Endothelial cell of umbilical vein (primary cell): ENCODE measurements at regions not wholly inside any gene's neighbourhood (a gene's known extent, or its start where the extent isn't known, plus 50 kb on each side); places are given as distances from the start of the nearest gene placed in this dataset.

ENCODE experiments used
- BruUV-seq: library from RNA; stranded (reverse); fragments of 400-500 nt; replicated peaks from 2 replicates; lab custom pipeline; 2021; lab: Mats Ljungman, UMichigan
- CTCF ChIA-PET: fragments of 300-600, 350-600 bp; sonication (Branson Sonifier 250); formaldehyde crosslinking; loops from one replicate; lab custom pipeline; 2021; ENCODE audit warnings: antibody characterized with exemption, inconsistent platforms; lab: Charles Lee
- POLR2A ChIA-PET: fragments of 300-600, 350-600 bp; sonication (Branson Sonifier 250); formaldehyde crosslinking; loops from one replicate; lab custom pipeline; 2021; ENCODE audit warnings: antibody characterized with exemption, inconsistent platforms; lab: Charles Lee
- DNase-seq: peaks from one replicate; pipeline ENCODE4 v3.0.0-alpha.2; 2011; ENCODE audit warnings: low read depth, low spot score
- FAIRE-seq: peaks from 2 replicates; lab custom pipeline; 2011; peaks lifted over from hg19 to GRCh38; lab: Jason Lieb, UNC
- H2AFZ ChIP-seq: 2 replicates; pipeline ENCODE4 v1.6.0; 2012; ENCODE audit warnings: low read depth, low read length, control low read depth, inconsistent platforms
- H3K27ac ChIP-seq: 2 replicates; pipeline ENCODE4 v1.5.1; 2011; ENCODE audit warnings: low read depth, mild to moderate bottlenecking, control low read depth, low read length, moderate library complexity; ENCODE audit not compliant: insufficient read depth
- H3K27me3 ChIP-seq, 2 experiments: 2 replicates each; pipeline versions ENCODE4 v1.6.0 to v1.6.1; 2011; ENCODE audit warnings: low read length in 2 of 2, mixed read lengths in 1 of 2; ENCODE audit not compliant: control insufficient read depth in 2 of 2, insufficient read depth in 2 of 2
- H3K36me3 ChIP-seq, 2 experiments: 2 replicates in 1 of 2; 3 replicates in 1 of 2; pipeline ENCODE4 v1.5.1; 2011; ENCODE audit warnings: low read length in 2 of 2, mild to moderate bottlenecking in 1 of 2, moderate library complexity in 1 of 2; ENCODE audit not compliant: control insufficient read depth in 2 of 2, insufficient read depth in 2 of 2; ENCODE audit errors: extremely low read depth in 1 of 2
- H3K4me1 ChIP-seq: 3 replicates; pipeline ENCODE4 v1.5.1; 2011; ENCODE audit warnings: mild to moderate bottlenecking, low read length; ENCODE audit not compliant: control insufficient read depth, insufficient read depth; ENCODE audit errors: extremely low read depth
- H3K4me2 ChIP-seq: 2 replicates; pipeline ENCODE4 v1.6.1; 2011; ENCODE audit warnings: low read length, control low read depth, mixed read lengths; ENCODE audit not compliant: insufficient read depth
- H3K4me3 ChIP-seq, 3 experiments: fragments of 200-600 bp in 1 of 3; sonication (generic), shearing (Covaris generic) in 1 of 3; replicated peaks in 1 of 3; 2 replicates each; pipeline ENCODE4 v1.5.1; 2011 to 2016; ENCODE audit warnings: control low read depth in 3 of 3, low read length in 3 of 3, mild to moderate bottlenecking in 2 of 3, inconsistent platforms in 1 of 3, low read depth in 1 of 3, moderate library complexity in 1 of 3; ENCODE audit not compliant: insufficient read depth in 1 of 3
- H3K79me2 ChIP-seq: 2 replicates; pipeline ENCODE4 v1.6.0; 2012; ENCODE audit warnings: low read length, inconsistent platforms; ENCODE audit not compliant: control insufficient read depth, insufficient read depth
- H3K9ac ChIP-seq: replicated peaks from 2 replicates; pipeline ENCODE3; 2011; ENCODE audit warnings: low read length, control low read depth; ENCODE audit not compliant: insufficient read depth; ENCODE audit errors: extremely low read depth
- H3K9me1 ChIP-seq: replicated peaks from 3 replicates; pipeline ENCODE4 v1.6.0; 2011; ENCODE audit warnings: mild to moderate bottlenecking, low read length; ENCODE audit not compliant: control insufficient read depth, insufficient read depth; ENCODE audit errors: extremely low read depth
- H3K9me3 ChIP-seq: replicated peaks from 2 replicates; pipeline ENCODE4 v1.5.1; 2012; ENCODE audit warnings: low read length, inconsistent platforms; ENCODE audit not compliant: control insufficient read depth, insufficient read depth
- H4K20me1 ChIP-seq: replicated peaks from 2 replicates; pipeline ENCODE3; 2011; ENCODE audit warnings: mild to moderate bottlenecking, low read length; ENCODE audit not compliant: control insufficient read depth, insufficient read depth; ENCODE audit errors: extremely low read depth
- EZH2 ChIP-seq: IDR thresholded peaks from 2 replicates; pipeline ENCODE4 v1.6.1; 2012; ENCODE audit warnings: borderline replicate concordance, low read depth, mild to moderate bottlenecking, moderate library complexity, low read length, inconsistent platforms; ENCODE audit not compliant: severe bottlenecking
- FOS ChIP-seq: IDR thresholded peaks from 2 replicates; pipeline ENCODE4 v1.6.1; 2011; ENCODE audit warnings: mild to moderate bottlenecking, low read length, moderate library complexity, borderline replicate concordance; ENCODE audit not compliant: insufficient read depth
- GATA2 ChIP-seq: IDR thresholded peaks from 2 replicates; pipeline ENCODE4 v1.7.0; 2011; ENCODE audit warnings: low read depth, mild to moderate bottlenecking, moderate library complexity, mixed read lengths, low read length; ENCODE audit not compliant: insufficient read length, insufficient read depth
- JUN ChIP-seq: IDR thresholded peaks from 2 replicates; pipeline ENCODE4 v1.6.1; 2011; ENCODE audit warnings: borderline replicate concordance, low read depth; ENCODE audit not compliant: insufficient read length, insufficient read depth
- MAX ChIP-seq: IDR thresholded peaks from 2 replicates; pipeline ENCODE4 v1.6.1; 2011; ENCODE audit not compliant: insufficient read depth, insufficient read length
- MYC ChIP-seq: IDR thresholded peaks from one replicate; pipeline ENCODE4 v1.6.1; 2011; ENCODE audit warnings: mild to moderate bottlenecking, low read depth, low read length
- POLR2A ChIP-seq: IDR thresholded peaks from 2 replicates; pipeline ENCODE4 v1.6.1; 2012; ENCODE audit warnings: low read depth, mild to moderate bottlenecking, control low read depth, low read length
- POLR2AphosphoS5 ChIP-seq: IDR thresholded peaks from 2 replicates; pipeline ENCODE4 v1.6.1; 2012; ENCODE audit warnings: low read depth, mild to moderate bottlenecking, control low read depth, low read length, moderate library complexity; ENCODE audit not compliant: insufficient read depth
- dilution Hi-C: fragments of 300-500 bp; cut with MboI; formaldehyde crosslinking; loops from one replicate; pipeline ENCODE4 v1.15.0; 2019; ENCODE audit warnings: low sequenced_read_pairs; ENCODE audit not compliant: extremely low pct_ligation_motif_present
- intact Hi-C: fragments of 100-400 bp; cut with micrococcal nuclease; formaldehyde crosslinking; loops from one replicate; pipeline ENCODE4 v1.10.0; 2022
- TF ChIP-seq, protein P1 (sequence below), 2 donors: IDR thresholded peaks; 1 replicate in 1 of 2; 2 replicates in 1 of 2; pipeline ENCODE4 v1.5.1; 2011; ENCODE audit warnings: low read length in 2 of 2, mild to moderate bottlenecking in 2 of 2, moderate library complexity in 2 of 2, control low read depth in 1 of 2, inconsistent platforms in 1 of 2, low read depth in 1 of 2; ENCODE audit not compliant: insufficient read depth in 1 of 2; ENCODE audit errors: extremely low read depth in 1 of 2

- Histone ChIP-seq H3K27ac (no peak overlapping the region), H3K4me3 (no peak overlapping the region), H4K20me1 (no peaks in the 10 kb centered on the region), H3K4me1 (peaks cover 2% of the 10 kb centered on the region), H3K4me2 (no peak overlapping the region), H3K9me3 (no peaks in the 10 kb centered on the region), H3K36me3 (no peaks in the 10 kb centered on the region), H3K9me1 (no peaks in the 10 kb centered on the region), H3K27me3 (no peaks in the 10 kb centered on the region), H3K79me2 (no peaks in the 10 kb centered on the region), H2AFZ (no peak overlapping the region), H3K9ac (no peak overlapping the region)
- DNase-seq (no peak), FAIRE-seq (no peak)
- no TSS peak for BruUV-seq
- dilution Hi-C loops: no loop called here
- TF ChIP-seq EZH2 (no peak), POLR2A (no peak), JUN (no peak), MAX (no peak), GATA2 (no peak), FOS (no peak), MYC (no peak), POLR2AphosphoS5 (no peak)
- TF ChIP-seq, protein P1, sequence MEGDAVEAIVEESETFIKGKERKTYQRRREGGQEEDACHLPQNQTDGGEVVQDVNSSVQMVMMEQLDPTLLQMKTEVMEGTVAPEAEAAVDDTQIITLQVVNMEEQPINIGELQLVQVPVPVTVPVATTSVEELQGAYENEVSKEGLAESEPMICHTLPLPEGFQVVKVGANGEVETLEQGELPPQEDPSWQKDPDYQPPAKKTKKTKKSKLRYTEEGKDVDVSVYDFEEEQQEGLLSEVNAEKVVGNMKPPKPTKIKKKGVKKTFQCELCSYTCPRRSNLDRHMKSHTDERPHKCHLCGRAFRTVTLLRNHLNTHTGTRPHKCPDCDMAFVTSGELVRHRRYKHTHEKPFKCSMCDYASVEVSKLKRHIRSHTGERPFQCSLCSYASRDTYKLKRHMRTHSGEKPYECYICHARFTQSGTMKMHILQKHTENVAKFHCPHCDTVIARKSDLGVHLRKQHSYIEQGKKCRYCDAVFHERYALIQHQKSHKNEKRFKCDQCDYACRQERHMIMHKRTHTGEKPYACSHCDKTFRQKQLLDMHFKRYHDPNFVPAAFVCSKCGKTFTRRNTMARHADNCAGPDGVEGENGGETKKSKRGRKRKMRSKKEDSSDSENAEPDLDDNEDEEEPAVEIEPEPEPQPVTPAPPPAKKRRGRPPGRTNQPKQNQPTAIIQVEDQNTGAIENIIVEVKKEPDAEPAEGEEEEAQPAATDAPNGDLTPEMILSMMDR (IDR thresholded peaks at IDR 0.05; ENCODE audit: extremely low read depth in 1 of 2, insufficient read depth in 1 of 2, low read depth in 1 of 2, low read length in 2 of 2): no peak
- intact Hi-C loops: no loop called here
- ChIA-PET POLR2A (no interaction called here), CTCF (no interaction called here)
Observed at GRCh38 chr2:4427083-4427482, 723.7 kb downstream of the DCDC2C start.
